GM12865 (cell line): ENCODE measurements at regions not wholly inside any gene's neighbourhood (a gene's known extent, or its start where the extent isn't known, plus 50 kb on each side); places are given as distances from the start of the nearest gene placed in this dataset.
"Not testable (repeated sequence)": the region's sequence is repeated elsewhere in the genome, so short reads cannot be mapped to it uniquely, and the experiment has no call there.

Source experiments
- DNase-seq: peaks from one replicate; pipeline ENCODE4 v3.0.0; 2010; ENCODE audit warnings: low read depth
- H3K4me3 ChIP-seq: 2 replicates; pipeline ENCODE4 v1.5.1; 2011; ENCODE audit warnings: mild to moderate bottlenecking, low read depth, low read length, control low read depth
- CTCF ChIP-seq: IDR thresholded peaks from 2 replicates; pipeline ENCODE4 v1.5.1; 2011; ENCODE audit warnings: low read length, control low read depth, low read depth, inconsistent platforms; ENCODE audit not compliant: insufficient read depth; ENCODE audit errors: missing control alignments

- TF ChIP-seq CTCF = no peak
- no peak overlapping the region for H3K4me3 ChIP-seq
- DNase-seq = no peak
These were observed 212.1 kb downstream of the KCNRG start for GRCh38 chr13:50227361-50227760.

GRCh38 chr13:50228527-50228926 is 213.3 kb downstream of the KCNRG start:
- no peak for DNase-seq
- TF ChIP-seq CTCF = no peak
- H3K4me3 ChIP-seq = no peak overlapping the region

GRCh38 chr13:50229960-50230661 is 214.9 kb downstream of the KCNRG start:
- no peak for DNase-seq
- H3K4me3 ChIP-seq = no peak overlapping the region
- no peak for TF ChIP-seq CTCF

- no peak overlapping the region for H3K4me3 ChIP-seq
- DNase-seq = no peak
- TF ChIP-seq CTCF = no peak
These were observed 215.4 kb downstream of the KCNRG start for GRCh38 chr13:50230662-50230978.

- DNase-seq, H3K4me3 ChIP-seq: not testable (repeated sequence)
These were observed 218.3 kb downstream of the KCNRG start for GRCh38 chr13:50233574-50233973.

- DNase-seq = no peak
- no peak overlapping the region for H3K4me3 ChIP-seq
These were observed 220.5 kb downstream of the KCNRG start for GRCh38 chr13:50235604-50236342.

GRCh38 chr13:50236898-50237318 is 221.7 kb downstream of the KCNRG start:
- peak; percentile 87 for DNase-seq
- H3K4me3 ChIP-seq = no peak overlapping the region
- TF ChIP-seq CTCF = no peak

More at GRCh38 chr13:50235604-50236342, 220.5 kb downstream of the KCNRG start:
- TF ChIP-seq CTCF = no peak
